B cell (primary cell): ENCODE measurements at regions not wholly inside any gene's neighbourhood (a gene's known extent, or its start where the extent isn't known, plus 50 kb on each side); places are given as distances from the start of the nearest gene placed in this dataset.

Source experiments
- ATAC-seq: fragments of 200-7000 bp; cut with Tn5 transposase; one replicate; pipeline ENCODE4 v1.10.0; 2021; ENCODE audit warnings: low read depth, mild to moderate bottlenecking, moderate number of reproducible peaks, moderate library complexity
- CTCF ChIA-PET: fragments of 350-600 bp; sonication (Branson Sonifier 250); formaldehyde crosslinking; loops from one replicate; lab custom pipeline; 2021; ENCODE audit warnings: antibody characterized with exemption, inconsistent platforms; lab: Charles Lee
- POLR2A ChIA-PET: fragments of 350-600 bp; sonication (Branson Sonifier 250); formaldehyde crosslinking; loops from one replicate; lab custom pipeline; 2021; ENCODE audit warnings: antibody characterized with exemption; lab: Charles Lee
- DNase-seq: peaks from one replicate; pipeline ENCODE4 v3.0.0; 2013
- H2AFZ ChIP-seq: 2 replicates; pipeline ENCODE4 v1.6.1; 2012; ENCODE audit warnings: mild to moderate bottlenecking, low read depth, low read length; ENCODE audit not compliant: insufficient read depth, poor library complexity, severe bottlenecking
- H3K27ac ChIP-seq, 2 donors: 1 replicate in 1 of 2; 2 replicates in 1 of 2; pipeline ENCODE4 v1.5.1; 2012 to 2013; ENCODE audit warnings: low read length in 2 of 2, mild to moderate bottlenecking in 2 of 2, moderate library complexity in 1 of 2
- H3K27me3 ChIP-seq, 4 experiments: fragments of 200-600 bp in 1 of 4; sonication (generic) in 1 of 4; replicated peaks in 1 of 4; 1 replicate in 2 of 4; 2 replicates in 2 of 4; pipeline versions ENCODE4 v1.6.1 to v1.7.0; 2013 to 2016; ENCODE audit warnings: low read length in 3 of 4, mild to moderate bottlenecking in 2 of 4, mixed read lengths in 1 of 4, moderate library complexity in 1 of 4; ENCODE audit not compliant: insufficient read depth in 4 of 4, control insufficient read depth in 3 of 4; ENCODE audit errors: control extremely low read depth in 1 of 4
- H3K36me3 ChIP-seq, 2 experiments: replicated peaks in 1 of 2; 1 replicate in 1 of 2; 2 replicates in 1 of 2; pipeline versions ENCODE4 v1.6.1 to v1.7.1; 2013; ENCODE audit warnings: low read length in 1 of 2; ENCODE audit not compliant: insufficient read depth in 2 of 2, control insufficient read depth in 1 of 2; ENCODE audit errors: control extremely low read depth in 1 of 2, extremely low read depth in 1 of 2
- H3K4me1 ChIP-seq, 2 donors: fragments of 200-600 bp in 1 of 2; sonication (generic) in 1 of 2; 1 replicate in 1 of 2; 2 replicates in 1 of 2; pipeline versions ENCODE4 v1.5.1 to v1.6.1; 2013 to 2017; ENCODE audit warnings: low read length in 2 of 2; ENCODE audit not compliant: control insufficient read depth in 2 of 2, insufficient read depth in 2 of 2
- H3K4me2 ChIP-seq: replicated peaks from 2 replicates; pipeline ENCODE3; 2012; ENCODE audit warnings: mild to moderate bottlenecking, low read depth, low read length; ENCODE audit not compliant: poor library complexity, severe bottlenecking
- H3K4me3 ChIP-seq, 5 experiments: fragments of 200-600 bp in 1 of 5; sonication (generic) in 1 of 5; 1 replicate in 3 of 5; 2 replicates in 2 of 5; pipeline versions ENCODE4 v1.5.1 to v1.7.0; 2011 to 2016; ENCODE audit warnings: low read length in 4 of 5, mild to moderate bottlenecking in 4 of 5, low read depth in 2 of 5, control low read depth in 1 of 5, moderate library complexity in 1 of 5; ENCODE audit not compliant: insufficient read depth in 1 of 5; ENCODE audit errors: control extremely low read depth in 1 of 5, extremely low read depth in 1 of 5
- H3K79me2 ChIP-seq: fragments of 200-600 bp; sonication (generic); one replicate; pipeline ENCODE4 v1.6.0; 2016; ENCODE audit warnings: low read length; ENCODE audit not compliant: control insufficient read depth, insufficient read depth
- H3K9ac ChIP-seq: fragments of 200-600 bp; sonication (generic); 2 replicates; pipeline ENCODE4 v1.6.1; 2017; ENCODE audit warnings: mild to moderate bottlenecking, low read length, moderate library complexity
- H3K9me3 ChIP-seq, 3 donors: one replicate each; pipeline versions ENCODE4 v1.6.1 to v1.7.1; 2013; ENCODE audit warnings: low read length in 2 of 3; ENCODE audit not compliant: control insufficient read depth in 2 of 3, insufficient read depth in 1 of 3; ENCODE audit errors: control extremely low read depth in 1 of 3
- H4K20me1 ChIP-seq: 2 replicates; pipeline ENCODE4 v1.6.0; 2012; ENCODE audit warnings: mild to moderate bottlenecking, low read length; ENCODE audit not compliant: insufficient read depth, control insufficient read depth, poor library complexity, severe bottlenecking
- H3K27ac Mint-ChIP-seq: one replicate; pipeline ENCODE4 v1.8.0; 2021; ENCODE audit warnings: mixed read lengths
- H3K27me3 Mint-ChIP-seq: one replicate; pipeline ENCODE4 v1.8.0; 2021; ENCODE audit warnings: mixed read lengths
- H3K4me1 Mint-ChIP-seq: one replicate; pipeline ENCODE4 v1.8.0; 2021; ENCODE audit warnings: mixed read lengths
- H3K4me3 Mint-ChIP-seq: one replicate; pipeline ENCODE4 v1.8.0; 2021; ENCODE audit warnings: mixed read lengths
- H3K9me3 Mint-ChIP-seq: one replicate; pipeline ENCODE4 v1.8.0; 2022; ENCODE audit warnings: mixed read lengths; ENCODE audit not compliant: insufficient read depth
- CTCF ChIP-seq: fragments of 200-600 bp; IDR thresholded peaks from one replicate; pipeline ENCODE4 v1.8.0; 2022; ENCODE audit warnings: antibody characterized with exemption, mild to moderate bottlenecking
- EZH2 ChIP-seq: IDR thresholded peaks from 2 replicates; pipeline ENCODE4 v1.6.1; 2012; ENCODE audit warnings: borderline replicate concordance, low read depth, mild to moderate bottlenecking, moderate library complexity, low read length; ENCODE audit not compliant: insufficient read depth, poor library complexity, severe bottlenecking
- WGBS: methylation state at CpG from one replicate; pipeline ENCODE4 v1.1.5; 2013; ENCODE audit warnings: missing lambda C conversion rate; ENCODE audit not compliant: insufficient coverage; 5-methylcytosine and 5-hydroxymethylcytosine counted together
- intact Hi-C: fragments of 100-400 bp; cut with micrococcal nuclease; formaldehyde crosslinking; loops from one replicate; pipeline ENCODE4 v1.10.0; 2022

GRCh38 chr17:77482375-77483127 lies 341.8 kb downstream of the SEC14L1 start:
- POLR2A ChIA-PET: no interaction called here
- intact Hi-C loops: no loop called here
- 93% methylated on average over 25 of the region's 25 CpGs for WGBS

More at GRCh38 chr17:77482375-77483127, 341.8 kb downstream of the SEC14L1 start:
- Histone ChIP-seq H3K4me3 (no peak overlapping the region), H3K36me3 (peaks cover 0 to 68% of the 10 kb centered on the region in 2 experiments), H4K20me1 (peaks cover 96% of the 10 kb centered on the region), H3K27ac (peak overlapping the region in 1 of 2 donors; percentile 79), H3K79me2 (peaks cover 95% of the 10 kb centered on the region), H3K9me3 (no peaks in the 10 kb centered on the region), H3K27me3 (no peaks in the 10 kb centered on the region), H3K9ac (no peak overlapping the region), H3K4me2 (peak overlapping the region; percentile 14), H3K4me1 (peaks cover 14 to 58% of the 10 kb centered on the region in 2 donors), H2AFZ (no peak overlapping the region)
- Mint-ChIP-seq H3K4me3 (no peak overlapping the region), H3K4me1 (peaks cover 29% of the 10 kb centered on the region), H3K9me3 (no peaks in the 10 kb centered on the region), H3K27me3 (no peaks in the 10 kb centered on the region), H3K27ac (no peak overlapping the region)
- DNase-seq: no peak
- TF ChIP-seq EZH2 (no peak), CTCF (no peak)
- no peak for ATAC-seq
- CTCF ChIA-PET: interaction anchor here (1.0 to 1.8 kb wide), 5 partner anchors 13 to 82 kb away, joined by 3 to 7 read pairs (median 4); no protein-coding TSS in a partner anchor
